ENCODE measurements at regions not wholly inside any gene's neighbourhood (a gene's known extent, or its start where the extent isn't known, plus 50 kb on each side); places are given as distances from the start of the nearest gene placed in this dataset.

- no peak for TF ChIP-seq CTCF (IDR thresholded peaks at IDR 0.05)
- no peak for DNase-seq
- H3K27ac Mint-ChIP-seq, result no peak overlapping the region
- H3K9me3 Mint-ChIP-seq, result peaks cover 12% of the 10 kb centered on the region
- H3K4me1 Mint-ChIP-seq, result no peaks in the 10 kb centered on the region
- H3K4me3 Mint-ChIP-seq, result no peak overlapping the region
- no peaks in the 10 kb centered on the region for H3K36me3 Mint-ChIP-seq (ENCODE audit: low read depth)
- H3K27me3 Mint-ChIP-seq (ENCODE audit: low read depth, poor library complexity), result no peaks in the 10 kb centered on the region
Measured at GRCh38 chr1:239924741-239925350, 166.8 kb upstream of the FMN2 start.

GRCh38 chr1:239926184-239926583 is 165.5 kb upstream of the FMN2 start:
- H3K9me3 Mint-ChIP-seq, result peaks cover 12% of the 10 kb centered on the region
- H3K36me3 Mint-ChIP-seq (ENCODE audit: low read depth), result no peaks in the 10 kb centered on the region
- TF ChIP-seq CTCF (IDR thresholded peaks at IDR 0.05), result no peak
- H3K27ac Mint-ChIP-seq, result no peak overlapping the region
- no peaks in the 10 kb centered on the region for H3K4me1 Mint-ChIP-seq
- no peak for DNase-seq
- H3K4me3 Mint-ChIP-seq, result no peak overlapping the region
- H3K27me3 Mint-ChIP-seq (ENCODE audit: low read depth, poor library complexity), result peaks cover 2% of the 10 kb centered on the region

GRCh38 chr1:239929317-239929716 is 162.4 kb upstream of the FMN2 start:
- DNase-seq, result no peak
- peaks cover 7% of the 10 kb centered on the region for H3K9me3 Mint-ChIP-seq
- no peak overlapping the region for H3K27ac Mint-ChIP-seq
- H3K27me3 Mint-ChIP-seq (ENCODE audit: low read depth, poor library complexity), result peaks cover 9% of the 10 kb centered on the region
- TF ChIP-seq CTCF (IDR thresholded peaks at IDR 0.05), result no peak
- no peaks in the 10 kb centered on the region for H3K36me3 Mint-ChIP-seq (ENCODE audit: low read depth)
- H3K4me1 Mint-ChIP-seq, result no peaks in the 10 kb centered on the region
- no peak overlapping the region for H3K4me3 Mint-ChIP-seq

GRCh38 chr1:239930686-239931262 is 160.9 kb upstream of the FMN2 start:
- no peaks in the 10 kb centered on the region for H3K36me3 Mint-ChIP-seq (ENCODE audit: low read depth)
- no peak overlapping the region for H3K4me3 Mint-ChIP-seq
- DNase-seq, result no peak
- no peak overlapping the region for H3K27ac Mint-ChIP-seq
- no peak for TF ChIP-seq CTCF (IDR thresholded peaks at IDR 0.05)
- peaks cover 2% of the 10 kb centered on the region for H3K9me3 Mint-ChIP-seq
- H3K4me1 Mint-ChIP-seq, result no peaks in the 10 kb centered on the region
- peaks cover 9% of the 10 kb centered on the region for H3K27me3 Mint-ChIP-seq (ENCODE audit: low read depth, poor library complexity)

GRCh38 chr1:239931341-239931740 is 160.3 kb upstream of the FMN2 start:
- no peak for TF ChIP-seq CTCF (IDR thresholded peaks at IDR 0.05)
- Mint-ChIP-seq H3K36me3 (ENCODE audit: low read depth) (no peaks in the 10 kb centered on the region), H3K27me3 (ENCODE audit: low read depth, poor library complexity) (peaks cover 9% of the 10 kb centered on the region), H3K9me3 (no peaks in the 10 kb centered on the region), H3K4me1 (no peaks in the 10 kb centered on the region), H3K27ac (no peak overlapping the region), H3K4me3 (no peak overlapping the region)
- DNase-seq, result no peak

GRCh38 chr1:239939602-239940001 is 152.1 kb upstream of the FMN2 start:
- Mint-ChIP-seq H3K36me3 (ENCODE audit: low read depth) (peaks cover 4% of the 10 kb centered on the region), H3K27me3 (ENCODE audit: low read depth, poor library complexity) (no peaks in the 10 kb centered on the region), H3K4me1 (no peaks in the 10 kb centered on the region), H3K27ac (no peak overlapping the region), H3K9me3 (peaks cover 39% of the 10 kb centered on the region), H3K4me3 (no peak overlapping the region)
- no peak for DNase-seq
- no peak for TF ChIP-seq CTCF (IDR thresholded peaks at IDR 0.05)

Data from nephron progenitor cell (in vitro differentiated cells).